Sigmoid colon (tissue), 6 donors: ENCODE measurements at regions not wholly inside any gene's neighbourhood (a gene's known extent, or its start where the extent isn't known, plus 50 kb on each side); places are given as distances from the start of the nearest gene placed in this dataset.

Experiments used
- DNase-seq: peaks from one replicate; pipeline ENCODE4 v3.0.0-alpha.2; 2019
- H3K27ac ChIP-seq, 4 donors: fragments of 200-600 bp; sonication (generic); one replicate each; pipeline ENCODE4 v1.5.1; 2016 to 2019; ENCODE audit warnings: mild to moderate bottlenecking in 1 of 4
- H3K27me3 ChIP-seq, 3 donors: fragments of 200-600 bp; sonication (generic); one replicate each; pipeline ENCODE4 v1.5.1; 2019; ENCODE audit warnings: mild to moderate bottlenecking in 1 of 3
- H3K36me3 ChIP-seq, 4 donors: fragments of 200-600 bp; sonication (generic); one replicate each; pipeline ENCODE4 v1.5.1; 2016 to 2019
- H3K4me1 ChIP-seq, 4 donors: fragments of 200-600 bp; sonication (generic); one replicate each; pipeline ENCODE4 v1.5.1; 2017 to 2019
- H3K4me3 ChIP-seq, 4 donors: fragments of 200-600 bp; sonication (generic); one replicate each; pipeline ENCODE4 v1.5.1; 2017 to 2019; ENCODE audit warnings: mild to moderate bottlenecking in 2 of 4, moderate library complexity in 1 of 4
- H3K9me3 ChIP-seq, 4 donors: fragments of 200-600 bp in 3 of 4; sonication (generic) in 3 of 4; one replicate each; pipeline versions ENCODE4 v1.5.1 to v1.6.1; 2013 to 2019
- EP300 ChIP-seq, 4 donors: sonication (generic); formaldehyde crosslinking; IDR thresholded peaks; one replicate each; pipeline ENCODE4 v1.6.1; 2017; ENCODE audit warnings: antibody characterized with exemption in 4 of 4
- POLR2A ChIP-seq, 2 donors: fragments of 450-650 bp; IDR thresholded peaks; one replicate each; pipeline ENCODE4 v1.6.1; 2016; ENCODE audit warnings: antibody characterized with exemption in 2 of 2, mild to moderate bottlenecking in 2 of 2, moderate library complexity in 2 of 2
- POLR2AphosphoS5 ChIP-seq, 4 donors: sonication (generic); formaldehyde crosslinking; IDR thresholded peaks; one replicate each; pipeline ENCODE4 v1.6.1; 2017; ENCODE audit warnings: antibody characterized with exemption in 4 of 4
- WGBS, 2 donors: extraction: QIAGEN DNeasy Blood & Tissue Kit; methylation state at CpG; one replicate each; pipeline ENCODE4 v1.1.7; 2013; 5-methylcytosine and 5-hydroxymethylcytosine counted together
- intact Hi-C: fragments of 100-400 bp; cut with DNase I; formaldehyde crosslinking; loops from one replicate; pipeline ENCODE4 v1.15.1; 2023
- TF ChIP-seq, protein P1 (sequence below), 4 experiments: fragments of 450-650 bp in 3 of 4; fragments of 200-600 bp in 1 of 4; IDR thresholded peaks; one replicate each; pipeline ENCODE4 v1.5.1; 2016 to 2019; ENCODE audit warnings: antibody characterized with exemption in 4 of 4, mild to moderate bottlenecking in 3 of 4, moderate library complexity in 2 of 4
- donor health status: healthy with polysubstance abuse.
- donor health status: healthy.

GRCh38 chr2:217616936-217617335 is 385.9 kb downstream of the TNS1 start:
- Histone ChIP-seq H3K27me3 (no peaks in the 10 kb centered on the region), H3K9me3 (no peaks in the 10 kb centered on the region), H3K4me1 (peaks cover 0 to 46% (median 32%) of the 10 kb centered on the region in 4 donors), H3K36me3 (no peaks in the 10 kb centered on the region), H3K4me3 (no peak overlapping the region), H3K27ac (peak overlapping the region in 1 of 4 donors; percentile 40)
- WGBS, 2 donors = 80 to 81% methylated on average over 4 of the region's 4 CpGs
- DNase-seq = no peak
- TF ChIP-seq POLR2AphosphoS5 (IDR thresholded peaks at IDR 0.05) = no peak
- no peak for TF ChIP-seq POLR2A (IDR thresholded peaks at IDR 0.05)
- no peak for TF ChIP-seq EP300 (IDR thresholded peaks at IDR 0.05)
- TF ChIP-seq, protein P1, sequence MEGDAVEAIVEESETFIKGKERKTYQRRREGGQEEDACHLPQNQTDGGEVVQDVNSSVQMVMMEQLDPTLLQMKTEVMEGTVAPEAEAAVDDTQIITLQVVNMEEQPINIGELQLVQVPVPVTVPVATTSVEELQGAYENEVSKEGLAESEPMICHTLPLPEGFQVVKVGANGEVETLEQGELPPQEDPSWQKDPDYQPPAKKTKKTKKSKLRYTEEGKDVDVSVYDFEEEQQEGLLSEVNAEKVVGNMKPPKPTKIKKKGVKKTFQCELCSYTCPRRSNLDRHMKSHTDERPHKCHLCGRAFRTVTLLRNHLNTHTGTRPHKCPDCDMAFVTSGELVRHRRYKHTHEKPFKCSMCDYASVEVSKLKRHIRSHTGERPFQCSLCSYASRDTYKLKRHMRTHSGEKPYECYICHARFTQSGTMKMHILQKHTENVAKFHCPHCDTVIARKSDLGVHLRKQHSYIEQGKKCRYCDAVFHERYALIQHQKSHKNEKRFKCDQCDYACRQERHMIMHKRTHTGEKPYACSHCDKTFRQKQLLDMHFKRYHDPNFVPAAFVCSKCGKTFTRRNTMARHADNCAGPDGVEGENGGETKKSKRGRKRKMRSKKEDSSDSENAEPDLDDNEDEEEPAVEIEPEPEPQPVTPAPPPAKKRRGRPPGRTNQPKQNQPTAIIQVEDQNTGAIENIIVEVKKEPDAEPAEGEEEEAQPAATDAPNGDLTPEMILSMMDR (IDR thresholded peaks at IDR 0.05) = no peak
- intact Hi-C loops = no loop called here

GRCh38 chr2:217615171-217615570 is 387.6 kb downstream of the TNS1 start:
- 96% methylated on average over 1 of the region's 1 CpG for WGBS, 2 donors
- Histone ChIP-seq H3K4me1 (peaks cover 0 to 30% (median 18%) of the 10 kb centered on the region in 4 donors), H3K27me3 (no peaks in the 10 kb centered on the region), H3K4me3 (no peak overlapping the region), H3K27ac (no peak overlapping the region), H3K36me3 (no peaks in the 10 kb centered on the region), H3K9me3 (no peaks in the 10 kb centered on the region)
- DNase-seq = no peak
- intact Hi-C loops = no loop called here
- TF ChIP-seq POLR2AphosphoS5 (IDR thresholded peaks at IDR 0.05) (no peak), POLR2A (IDR thresholded peaks at IDR 0.05) (no peak), EP300 (IDR thresholded peaks at IDR 0.05) (no peak)
- TF ChIP-seq, protein P1 (IDR thresholded peaks at IDR 0.05) = no peak

- Histone ChIP-seq H3K4me1 (peaks cover 0 to 30% (median 18%) of the 10 kb centered on the region in 4 donors), H3K9me3 (no peaks in the 10 kb centered on the region), H3K36me3 (no peaks in the 10 kb centered on the region), H3K27me3 (no peaks in the 10 kb centered on the region), H3K27ac (no peak overlapping the region), H3K4me3 (no peak overlapping the region)
- intact Hi-C loops = no loop called here
- 70 to 88% methylated on average over 3 of the region's 3 CpGs for WGBS, 2 donors
- DNase-seq = no peak
- TF ChIP-seq, protein P1 (IDR thresholded peaks at IDR 0.05) = no peak
- no peak for TF ChIP-seq POLR2AphosphoS5 (IDR thresholded peaks at IDR 0.05)
- TF ChIP-seq EP300 (IDR thresholded peaks at IDR 0.05) = no peak
- no peak for TF ChIP-seq POLR2A (IDR thresholded peaks at IDR 0.05)
Measured at GRCh38 chr2:217614498-217614897, 388.3 kb downstream of the TNS1 start.

DNA sequence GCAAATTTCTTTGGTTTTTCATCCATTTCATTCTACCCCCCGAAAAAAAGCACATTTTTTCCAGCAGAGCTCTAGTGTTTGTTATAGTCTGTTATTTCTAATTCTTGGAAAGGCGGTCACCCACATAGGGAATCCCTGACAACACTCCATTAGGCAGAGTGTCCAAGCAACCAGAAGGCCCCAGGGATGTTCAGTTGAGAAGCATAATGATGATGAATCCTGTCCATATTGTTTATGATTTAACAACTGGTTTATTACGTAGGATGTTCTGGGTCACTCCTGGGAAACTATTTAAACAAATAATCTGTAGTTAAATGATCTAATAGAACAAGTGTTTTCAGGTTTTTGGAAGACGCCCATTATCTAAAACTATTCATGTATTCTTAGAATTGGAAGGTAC is 388.7 kb downstream of the TNS1 start:
- H3K4me1 ChIP-seq = peaks cover 0 to 30% (median 18%) of the 10 kb centered on the region in 4 donors
- no peaks in the 10 kb centered on the region for H3K27me3 ChIP-seq
- TF ChIP-seq POLR2A (IDR thresholded peaks at IDR 0.05) (no peak), EP300 (IDR thresholded peaks at IDR 0.05) (no peak), POLR2AphosphoS5 (IDR thresholded peaks at IDR 0.05) (no peak)
- TF ChIP-seq, protein P1 (IDR thresholded peaks at IDR 0.05) = no peak
- H3K9me3 ChIP-seq = no peaks in the 10 kb centered on the region
- H3K27ac ChIP-seq = no peak overlapping the region
- no peaks in the 10 kb centered on the region for H3K36me3 ChIP-seq
- H3K4me3 ChIP-seq = no peak overlapping the region
- intact Hi-C loops = no loop called here
- DNase-seq = no peak
- 51 to 69% methylated on average over 4 of the region's 4 CpGs for WGBS, 2 donors

- intact Hi-C loops = no loop called here
- Histone ChIP-seq H3K36me3 (no peaks in the 10 kb centered on the region), H3K4me1 (peaks cover 0 to 27% (median 16%) of the 10 kb centered on the region in 4 donors), H3K9me3 (no peaks in the 10 kb centered on the region), H3K27me3 (no peaks in the 10 kb centered on the region), H3K27ac (no peak overlapping the region), H3K4me3 (no peak overlapping the region)
- no peak for DNase-seq
- TF ChIP-seq, protein P1 (IDR thresholded peaks at IDR 0.05) = no peak
- TF ChIP-seq EP300 (IDR thresholded peaks at IDR 0.05) = no peak
- TF ChIP-seq POLR2AphosphoS5 (IDR thresholded peaks at IDR 0.05) = no peak
- no peak for TF ChIP-seq POLR2A (IDR thresholded peaks at IDR 0.05)
- WGBS, 2 donors = 90% methylated on average over 9 of the region's 9 CpGs
Measured at GRCh38 chr2:217612920-217613319, 389.9 kb downstream of the TNS1 start.
